ENCODE measurements at regions not wholly inside any gene's neighbourhood (a gene's known extent, or its start where the extent isn't known, plus 50 kb on each side); places are given as distances from the start of the nearest gene placed in this dataset.

- Histone ChIP-seq H3K79me2 (ENCODE audit: control insufficient read depth, low read length) (no peaks in the 10 kb centered on the region), H3K27ac (ENCODE audit: low read depth, low read length) (no peak overlapping the region), H4K20me1 (ENCODE audit: control insufficient read depth, insufficient read depth, low read depth, low read length) (no peaks in the 10 kb centered on the region), H3K9me3 (ENCODE audit: control insufficient read depth, insufficient read depth, low read length) (no peaks in the 10 kb centered on the region), H3F3A (ENCODE audit: control insufficient read depth, insufficient read depth) (no peaks in the 10 kb centered on the region), H3K4me3 (ENCODE audit: low read length) (no peak overlapping the region), H3K27me3 (ENCODE audit: control insufficient read depth, low read length) (no peaks in the 10 kb centered on the region), H3K4me2 (ENCODE audit: low read length) (no peak overlapping the region), H3K9me2 (replicated peaks; ENCODE audit: control insufficient read depth, low read length) (no peaks in the 10 kb centered on the region), H3K4me1 (ENCODE audit: control insufficient read depth, low read length) (no peaks in the 10 kb centered on the region), H3K36me3 (ENCODE audit: control insufficient read depth, low read length) (no peaks in the 10 kb centered on the region)
- no peak for TF ChIP-seq EZH2phosphoT487 (IDR thresholded peaks at IDR 0.05; ENCODE audit: borderline replicate concordance, low read length)
- no peak for TF ChIP-seq CTCF (IDR thresholded peaks at IDR 0.05; ENCODE audit: low read depth, low read length, poor library complexity, severe bottlenecking)
Measured at GRCh38 chr6:71138376-71138775, 150.2 kb upstream of the OGFRL1 start.

GRCh38 chr6:71139249-71139648, 149.4 kb upstream of the OGFRL1 start:
- no peaks in the 10 kb centered on the region for H3F3A ChIP-seq (ENCODE audit: control insufficient read depth, insufficient read depth)
- no peaks in the 10 kb centered on the region for H3K79me2 ChIP-seq (ENCODE audit: control insufficient read depth, low read length)
- no peak overlapping the region for H3K4me2 ChIP-seq (ENCODE audit: low read length)
- no peak overlapping the region for H3K27ac ChIP-seq (ENCODE audit: low read depth, low read length)
- no peaks in the 10 kb centered on the region for H3K9me2 ChIP-seq (replicated peaks; ENCODE audit: control insufficient read depth, low read length)
- H3K27me3 ChIP-seq (ENCODE audit: control insufficient read depth, low read length), result no peaks in the 10 kb centered on the region
- no peak for TF ChIP-seq CTCF (IDR thresholded peaks at IDR 0.05; ENCODE audit: low read depth, low read length, poor library complexity, severe bottlenecking)
- TF ChIP-seq EZH2phosphoT487 (IDR thresholded peaks at IDR 0.05; ENCODE audit: borderline replicate concordance, low read length), result no peak
- no peaks in the 10 kb centered on the region for H4K20me1 ChIP-seq (ENCODE audit: control insufficient read depth, insufficient read depth, low read depth, low read length)
- no peaks in the 10 kb centered on the region for H3K36me3 ChIP-seq (ENCODE audit: control insufficient read depth, low read length)
- no peaks in the 10 kb centered on the region for H3K9me3 ChIP-seq (ENCODE audit: control insufficient read depth, insufficient read depth, low read length)
- H3K4me3 ChIP-seq (ENCODE audit: low read length), result no peak overlapping the region
- H3K4me1 ChIP-seq (ENCODE audit: control insufficient read depth, low read length), result no peaks in the 10 kb centered on the region

- Histone ChIP-seq H3K4me3 (ENCODE audit: low read length) (no peak overlapping the region), H3K36me3 (ENCODE audit: control insufficient read depth, low read length) (no peaks in the 10 kb centered on the region), H3K79me2 (ENCODE audit: control insufficient read depth, low read length) (no peaks in the 10 kb centered on the region), H3K4me2 (ENCODE audit: low read length) (no peak overlapping the region), H3K9me3 (ENCODE audit: control insufficient read depth, insufficient read depth, low read length) (no peaks in the 10 kb centered on the region), H3K27ac (ENCODE audit: low read depth, low read length) (no peak overlapping the region), H3K9me2 (replicated peaks; ENCODE audit: control insufficient read depth, low read length) (no peaks in the 10 kb centered on the region), H3F3A (ENCODE audit: control insufficient read depth, insufficient read depth) (no peaks in the 10 kb centered on the region), H3K27me3 (ENCODE audit: control insufficient read depth, low read length) (peaks cover 5% of the 10 kb centered on the region; the same call in 1 of the 2 replicates), H4K20me1 (ENCODE audit: control insufficient read depth, insufficient read depth, low read depth, low read length) (no peaks in the 10 kb centered on the region), H3K4me1 (ENCODE audit: control insufficient read depth, low read length) (no peaks in the 10 kb centered on the region)
- TF ChIP-seq EZH2phosphoT487 (IDR thresholded peaks at IDR 0.05; ENCODE audit: borderline replicate concordance, low read length) (no peak), CTCF (IDR thresholded peaks at IDR 0.05; ENCODE audit: low read depth, low read length, poor library complexity, severe bottlenecking) (no peak)
Measured at GRCh38 chr6:71153755-71154325, 134.8 kb upstream of the OGFRL1 start.
